HG03520 (cell line): ENCODE measurements at regions not wholly inside any gene's neighbourhood (a gene's known extent, or its start where the extent isn't known, plus 50 kb on each side); places are given as distances from the start of the nearest gene placed in this dataset.
"Not testable (repeated sequence)": the region's sequence is repeated elsewhere in the genome, so short reads cannot be mapped to it uniquely, and the experiment has no call there.

Source experiments
- ATAC-seq: cut with Tn5 transposase; IDR thresholded peaks from one replicate; pipeline ENCODE4 v1.9.1; 2021; ENCODE audit warnings: mild to moderate bottlenecking, moderate library complexity; ENCODE audit not compliant: unreplicated experiment

GRCh38 chr17:5943982-5944381 is 126.2 kb upstream of the WSCD1 start:
- no peak for ATAC-seq

- ATAC-seq, result no peak
Measured at GRCh38 chr17:5947701-5948180, 122.4 kb upstream of the WSCD1 start.

- ATAC-seq, result no peak
Measured at GRCh38 chr17:5948811-5949210, 121.4 kb upstream of the WSCD1 start.

GRCh38 chr17:5950878-5951277 is 119.3 kb upstream of the WSCD1 start:
- no peak for ATAC-seq

- ATAC-seq, result no peak
Measured at GRCh38 chr17:5951912-5952311, 118.3 kb upstream of the WSCD1 start.

GRCh38 chr17:5952518-5952917 is 117.7 kb upstream of the WSCD1 start:
- ATAC-seq, result no peak

- no peak for ATAC-seq
Measured at GRCh38 chr17:5955764-5956163, 114.4 kb upstream of the WSCD1 start.

- ATAC-seq, result no peak
Measured at GRCh38 chr17:5958850-5959249, 111.3 kb upstream of the WSCD1 start.

- no peak for ATAC-seq
Measured at GRCh38 chr17:5962371-5962770, 107.8 kb upstream of the WSCD1 start.

GRCh38 chr17:5971969-5972368 is 98.2 kb upstream of the WSCD1 start:
- ATAC-seq, result no peak

- ATAC-seq, result no peak
Measured at GRCh38 chr17:5973410-5973809, 96.8 kb upstream of the WSCD1 start.

- ATAC-seq, result no peak
Measured at GRCh38 chr17:5975661-5976060, 94.5 kb upstream of the WSCD1 start.

GRCh38 chr17:5976251-5976650 is 93.9 kb upstream of the WSCD1 start:
- no peak for ATAC-seq

GRCh38 chr17:5978496-5978895 is 91.7 kb upstream of the WSCD1 start:
- no peak for ATAC-seq

- ATAC-seq, result no peak
Measured at GRCh38 chr17:5980941-5981340, 89.2 kb upstream of the WSCD1 start.

GRCh38 chr17:5986644-5987043 is 83.5 kb upstream of the WSCD1 start:
- no peak for ATAC-seq

- no peak for ATAC-seq
Measured at GRCh38 chr17:6000426-6000825, 69.8 kb upstream of the WSCD1 start.

GRCh38 chr17:6003221-6003620 is 67.0 kb upstream of the WSCD1 start:
- not testable (repeated sequence) for ATAC-seq

- no peak for ATAC-seq
Measured at GRCh38 chr17:6005939-6006338, 64.2 kb upstream of the WSCD1 start.

- no peak for ATAC-seq
Measured at GRCh38 chr17:6011206-6011605, 59.0 kb upstream of the WSCD1 start.

GRCh38 chr17:6018788-6019187 is 51.4 kb upstream of the WSCD1 start:
- no peak for ATAC-seq

- ATAC-seq, result no peak
Measured at GRCh38 chr17:6019959-6020358, 50.2 kb upstream of the WSCD1 start.

GRCh38 chr17:6020376-6021010 is 49.7 kb upstream of the WSCD1 start:
- no peak for ATAC-seq
